SK-MEL-5 (cell line): ENCODE measurements at regions not wholly inside any gene's neighbourhood (a gene's known extent, or its start where the extent isn't known, plus 50 kb on each side); places are given as distances from the start of the nearest gene placed in this dataset.
A peak's percentile ranks its signal among the peaks of the same experiment; 100 is the strongest.

ENCODE experiments used
- DNase-seq: peaks from one replicate; pipeline ENCODE4 v3.0.0-alpha.2; 2016; ENCODE audit warnings: low read depth, low spot score
- in situ Hi-C: cut with HindIII; loops from 2 replicates; pipeline ENCODE4 v1.10.0; 2016; ENCODE audit warnings: low sequenced_read_pairs, high pct_unique_total_duplicates, low pct_unique_long_range_greater_than_20kb

DNA sequence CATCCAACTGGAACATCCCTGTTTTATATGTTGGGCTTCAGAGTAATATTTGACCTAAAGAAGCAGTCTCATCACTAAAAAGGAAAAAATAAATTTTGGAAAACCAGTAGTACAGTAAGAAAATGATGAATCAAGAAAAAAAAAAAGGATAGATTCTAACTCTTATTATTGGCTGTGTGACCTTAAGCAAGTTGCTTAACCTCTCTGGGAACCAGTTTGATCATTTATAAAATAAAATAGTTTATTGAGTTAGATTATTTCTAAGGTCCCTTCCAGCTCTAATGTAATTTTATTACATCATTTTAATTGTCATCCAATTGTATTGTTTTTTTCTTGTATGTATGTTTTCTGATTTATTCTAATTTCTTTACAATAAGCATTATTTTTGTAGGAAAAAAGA, 127.0 kb downstream of the PRELID2 start:
- DNase-seq: no peak
- in situ Hi-C loops: no loop called here

DNA sequence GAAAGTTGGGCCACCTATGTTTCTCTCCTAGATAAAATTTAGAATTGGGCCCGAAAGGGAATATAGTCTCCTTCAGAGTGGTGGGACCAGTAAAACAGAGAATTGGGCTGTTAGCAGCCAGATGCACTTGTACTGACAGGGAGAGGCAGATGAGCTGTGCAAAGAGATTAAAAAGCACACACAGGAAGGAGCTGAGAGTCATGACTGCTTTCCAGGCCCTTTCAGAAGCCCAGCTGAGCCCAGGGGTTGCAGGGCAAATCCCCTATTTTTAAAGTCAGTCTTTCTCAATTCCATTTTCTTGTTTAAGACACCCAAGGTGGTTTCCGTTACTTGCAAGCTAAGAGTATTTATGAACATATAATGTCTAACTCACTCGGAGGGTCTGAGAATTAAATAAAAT, 130.4 kb downstream of the PRELID2 start:
- in situ Hi-C loops: no loop called here
- DNase-seq: no peak

DNA sequence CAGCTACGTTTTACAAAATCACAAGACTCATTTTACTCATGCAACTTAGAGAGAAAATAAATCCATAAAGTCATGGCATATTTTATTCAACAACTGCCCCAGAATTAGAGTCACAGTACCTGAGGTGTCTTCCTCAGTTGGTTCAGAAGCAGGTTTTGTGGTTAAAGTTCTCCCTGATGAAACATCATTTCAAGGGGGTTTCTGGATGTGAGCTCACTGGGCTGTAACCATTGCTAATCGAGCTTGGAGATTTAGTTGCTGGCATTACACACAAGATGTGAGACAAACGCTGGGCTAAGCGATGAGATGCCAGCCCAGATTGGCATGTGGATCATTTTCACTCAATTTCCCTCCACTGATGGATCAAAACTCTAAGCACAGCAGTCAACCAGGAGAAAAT, 131.3 kb downstream of the PRELID2 start:
- in situ Hi-C loops: no loop called here
- DNase-seq: no peak

DNA sequence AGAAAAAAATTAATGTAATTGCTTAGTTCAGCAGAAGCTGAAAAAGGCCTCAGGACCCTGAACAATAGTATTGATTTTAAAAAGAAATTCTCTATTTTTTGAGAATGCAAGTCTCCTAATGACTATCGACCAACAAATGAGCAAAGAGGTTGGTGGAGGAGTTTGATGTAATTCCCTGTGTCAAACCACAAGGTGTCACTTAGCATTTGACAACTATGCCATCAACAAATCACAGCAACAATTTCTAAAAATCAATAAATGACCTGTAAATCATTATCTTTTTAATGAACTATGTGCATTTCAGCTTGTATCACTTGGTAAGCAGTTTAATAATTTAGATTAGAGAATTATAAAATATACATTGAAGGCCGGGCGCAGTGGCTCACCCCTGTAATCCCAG, 133.7 kb downstream of the PRELID2 start:
- in situ Hi-C loops: no loop called here
- DNase-seq: no peak

DNA sequence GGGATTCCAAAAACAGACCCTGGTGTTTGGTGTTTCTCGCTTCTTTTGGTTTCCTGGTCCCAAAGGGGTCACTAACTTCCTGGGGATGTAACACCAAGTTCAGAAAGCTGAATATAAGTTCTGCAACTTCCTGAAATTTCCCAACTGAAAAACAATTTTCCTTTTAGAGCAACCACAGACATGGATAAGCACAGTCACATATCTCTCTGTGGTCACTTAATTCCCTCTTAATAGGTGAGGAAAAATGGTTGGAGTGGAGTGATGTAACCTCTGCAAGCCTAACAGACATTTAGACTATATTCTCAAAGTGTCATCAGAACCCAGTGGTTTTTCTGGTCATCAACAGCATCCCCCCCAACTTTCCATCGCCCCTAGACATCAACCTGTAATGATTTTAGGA, 135.3 kb downstream of the PRELID2 start:
- in situ Hi-C loops: no loop called here
- DNase-seq: no peak

DNA sequence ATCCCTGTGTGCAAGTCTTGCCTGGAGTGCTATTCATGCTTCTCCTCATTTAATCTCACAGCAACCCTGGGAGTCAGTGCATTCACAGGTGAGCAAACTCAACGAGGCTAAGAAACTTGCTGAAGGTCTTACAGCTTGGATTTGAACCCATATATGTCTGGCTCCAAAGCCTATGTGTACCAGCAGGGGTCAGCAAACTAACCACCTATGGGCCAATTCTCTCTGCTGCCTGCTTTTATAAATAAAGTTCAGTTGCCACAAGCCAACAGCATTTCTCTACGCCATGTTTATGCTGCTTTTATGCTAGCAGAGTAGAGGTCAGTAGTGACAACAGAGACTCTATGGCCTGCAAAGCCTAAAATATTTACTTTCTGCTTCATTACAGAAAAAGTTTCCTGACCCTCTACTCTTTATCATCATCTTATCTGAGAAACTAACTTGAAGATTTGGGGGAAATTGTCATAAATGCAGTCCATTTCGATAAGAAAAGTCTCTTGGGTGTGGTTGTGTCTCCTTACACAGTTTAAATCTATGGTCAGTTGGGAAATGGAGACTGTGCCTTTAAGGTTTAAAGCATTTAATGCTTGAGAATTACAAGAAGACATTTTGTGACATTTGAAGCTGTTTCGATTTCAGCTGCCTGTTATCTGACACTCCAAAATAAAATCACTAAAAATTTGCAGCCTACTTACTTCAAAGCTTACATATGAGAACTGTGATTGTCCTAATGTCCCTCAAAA, 137.7 kb downstream of the PRELID2 start:
- in situ Hi-C loops: no loop called here
- peak; percentile 80 for DNase-seq

DNA sequence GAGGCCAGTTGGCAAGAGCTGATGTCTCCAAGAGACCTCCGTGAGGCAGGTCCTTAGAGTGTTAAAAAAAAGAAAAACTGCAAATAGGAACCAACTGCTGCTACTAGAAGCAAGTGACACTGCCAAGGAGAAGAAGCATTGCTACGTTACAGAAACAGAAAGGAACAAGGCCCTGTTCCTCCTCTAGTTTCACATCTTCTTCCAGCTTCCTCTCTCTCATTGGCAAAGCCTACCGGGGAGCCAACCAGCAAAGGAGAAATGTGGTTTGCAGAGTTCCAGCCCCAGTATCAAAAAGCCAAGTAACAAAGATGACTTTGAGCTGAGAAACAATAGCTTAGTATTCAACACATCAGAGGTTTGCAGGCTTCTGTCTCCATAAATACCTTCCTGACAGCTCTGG, 145.9 kb downstream of the PRELID2 start:
- DNase-seq: peak; percentile 73
- in situ Hi-C loops: no loop called here

DNA sequence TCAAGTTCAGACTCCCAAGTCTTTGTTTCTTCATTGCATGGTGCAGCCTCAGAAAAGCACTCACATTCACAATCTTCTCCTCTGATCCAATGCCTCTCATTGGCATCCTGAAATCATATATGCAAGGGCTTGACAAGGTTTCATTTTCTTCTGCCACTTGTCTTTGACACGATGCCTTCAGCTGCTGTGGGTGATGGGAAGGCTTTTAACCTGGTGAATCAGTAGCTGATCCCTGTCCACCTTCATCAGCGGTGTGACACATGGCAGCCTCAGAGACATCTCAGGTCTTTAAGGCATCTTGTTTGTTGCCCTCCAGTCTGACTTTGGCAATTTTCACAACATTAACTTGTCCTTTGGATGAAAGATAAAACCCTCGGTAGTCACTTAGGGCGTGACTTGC, 147.2 kb downstream of the PRELID2 start:
- in situ Hi-C loops: no loop called here
- no peak for DNase-seq

DNA sequence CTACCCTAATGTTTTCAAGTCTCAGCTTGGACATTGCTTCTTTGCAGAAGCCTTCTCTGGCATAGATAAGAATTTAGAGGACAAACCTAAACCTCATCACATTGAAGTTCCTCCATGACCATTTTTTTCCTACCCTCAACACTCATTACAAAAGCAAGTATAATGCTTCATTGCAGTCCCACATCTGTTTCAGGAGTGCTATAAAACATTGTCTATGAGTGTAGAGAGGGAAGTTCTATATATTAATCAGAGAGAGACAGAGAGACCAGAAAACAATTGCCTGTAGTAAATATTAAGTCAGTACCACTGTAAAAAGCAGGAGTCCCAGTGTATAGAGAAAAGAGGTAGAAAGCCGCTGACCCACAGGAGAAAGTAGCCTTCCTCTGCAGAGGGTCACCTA, 149.7 kb downstream of the PRELID2 start:
- no peak for DNase-seq
- in situ Hi-C loops: no loop called here

DNA sequence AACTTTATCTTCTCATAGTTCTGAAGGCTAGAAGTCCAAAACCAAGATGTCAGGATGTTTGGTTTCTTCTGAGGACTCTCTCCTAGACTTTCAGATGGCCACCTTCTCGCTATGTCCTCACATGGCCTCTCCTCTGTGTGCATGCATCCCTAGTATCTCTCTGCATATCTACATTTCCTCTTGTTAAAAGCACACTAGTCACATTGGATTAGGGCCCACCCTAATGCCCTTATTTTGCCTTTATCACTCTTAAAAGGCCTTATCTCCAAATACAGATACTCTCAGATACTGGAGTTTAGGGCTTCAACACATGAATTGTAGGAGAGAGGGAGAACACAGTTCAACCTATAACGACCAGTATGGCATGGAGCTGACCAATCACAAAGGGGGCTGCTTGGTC, 151.7 kb downstream of the PRELID2 start:
- in situ Hi-C loops: no loop called here
- no peak for DNase-seq

DNA sequence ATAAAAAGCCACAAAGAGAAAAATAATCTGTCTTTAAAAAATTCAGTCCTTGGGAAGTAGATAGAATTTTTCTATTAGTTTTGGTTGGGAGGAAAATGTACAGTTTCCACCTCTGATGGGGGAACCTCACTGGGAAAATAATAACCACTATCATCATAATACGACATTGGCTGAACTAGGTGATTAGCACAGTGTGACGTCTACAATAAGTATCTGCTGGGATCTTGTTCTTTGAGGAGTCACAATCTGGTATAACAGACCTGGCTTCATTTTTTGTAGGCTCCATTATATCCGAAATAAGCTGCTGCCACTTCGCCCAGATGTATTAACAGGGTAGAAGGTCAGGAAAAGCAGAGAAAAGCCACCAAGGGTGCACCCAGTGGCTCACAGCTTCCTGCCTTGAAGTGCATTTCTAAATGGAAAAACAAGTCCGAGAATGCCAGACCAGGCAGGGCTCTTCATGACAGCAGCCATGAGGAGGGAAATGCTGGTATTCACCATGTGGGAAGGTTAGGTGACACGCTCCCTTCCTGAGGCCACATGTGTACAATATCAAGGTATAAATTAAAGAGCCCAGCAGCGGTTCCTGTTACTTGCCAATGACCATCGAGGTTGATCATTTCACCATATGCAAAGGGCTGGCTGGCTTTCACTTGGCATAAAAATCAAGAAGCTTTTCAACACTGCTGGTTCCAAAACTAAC, 152.8 kb downstream of the PRELID2 start:
- DNase-seq: no peak
- in situ Hi-C loops: no loop called here

DNA sequence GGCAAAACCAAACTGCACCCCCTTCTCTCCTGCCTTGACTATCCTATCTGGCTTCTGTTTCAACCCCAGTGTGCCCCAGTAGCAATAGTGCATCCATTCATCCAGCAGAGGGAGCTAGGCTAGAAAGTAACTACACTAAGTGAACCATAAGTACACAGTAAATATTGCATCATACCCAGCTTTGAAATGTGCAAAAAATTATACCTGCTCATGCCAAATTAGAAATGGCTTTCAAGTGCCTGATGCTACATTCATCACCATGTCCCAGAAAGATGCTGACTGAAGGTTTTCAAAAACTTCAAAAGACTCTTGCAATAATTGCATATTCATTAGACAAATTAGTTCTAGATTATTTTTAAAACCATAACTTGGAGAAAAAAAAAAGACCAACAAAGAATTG, 153.5 kb downstream of the PRELID2 start:
- in situ Hi-C loops: no loop called here
- DNase-seq: peak; percentile 88

DNA sequence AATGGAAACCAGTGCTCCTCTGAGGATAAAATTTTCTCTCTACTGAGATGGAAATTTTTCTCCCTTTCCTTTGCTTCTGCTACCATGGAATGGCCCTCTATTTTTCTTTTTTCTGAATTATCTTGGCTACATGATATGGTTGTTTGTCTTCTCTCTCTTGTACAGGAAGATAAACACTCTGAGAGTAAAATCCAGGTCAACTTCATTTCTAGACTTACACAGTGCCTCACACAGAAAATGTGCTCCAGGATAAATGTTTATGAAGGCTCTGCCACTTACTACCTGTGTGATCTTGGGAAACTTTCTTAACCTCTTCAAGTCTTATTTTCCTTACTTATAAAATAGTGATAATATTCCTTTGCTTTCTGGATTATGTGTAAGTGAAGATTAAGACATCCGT, 153.9 kb downstream of the PRELID2 start:
- in situ Hi-C loops: no loop called here
- no peak for DNase-seq

DNA sequence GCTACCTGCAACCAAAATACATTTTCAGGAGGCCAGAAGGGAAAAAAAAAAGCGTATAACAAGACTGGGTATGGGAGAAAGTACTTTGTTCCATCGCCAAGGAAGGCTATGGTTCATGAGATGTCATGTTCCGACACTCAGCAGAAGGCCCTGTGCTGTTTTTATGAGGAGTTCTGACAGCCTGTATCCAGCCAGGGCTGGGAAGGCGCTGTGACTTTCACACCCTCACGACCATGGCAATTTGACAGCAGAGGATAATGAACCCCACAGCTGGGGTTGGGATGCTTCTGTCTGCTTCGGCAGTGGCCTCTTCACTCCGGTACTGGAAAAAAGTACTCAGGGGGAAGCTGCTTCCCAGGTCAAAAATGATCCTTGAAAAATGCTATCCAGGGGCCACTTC, 154.4 kb downstream of the PRELID2 start:
- no peak for DNase-seq
- in situ Hi-C loops: no loop called here

DNA sequence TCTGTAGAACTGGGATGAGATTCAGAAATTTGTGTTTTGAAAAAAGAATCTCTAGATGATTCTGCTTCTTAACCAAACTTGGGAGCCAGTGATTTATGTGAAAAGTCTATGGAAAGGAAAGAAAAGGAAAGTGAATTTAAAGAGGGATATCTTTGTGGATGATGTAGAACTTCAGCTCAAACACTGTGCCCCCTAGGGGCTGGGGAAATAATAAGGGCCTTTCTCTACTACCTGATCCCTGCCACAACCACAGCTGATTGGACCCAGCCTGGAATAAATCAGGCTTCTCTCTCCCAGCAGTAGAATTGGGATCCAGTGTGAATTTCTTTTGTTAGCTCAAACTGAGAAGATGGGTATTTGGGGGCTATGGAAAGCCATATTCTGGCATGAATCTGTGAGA, 155.0 kb downstream of the PRELID2 start:
- peak; percentile 49 for DNase-seq

DNA sequence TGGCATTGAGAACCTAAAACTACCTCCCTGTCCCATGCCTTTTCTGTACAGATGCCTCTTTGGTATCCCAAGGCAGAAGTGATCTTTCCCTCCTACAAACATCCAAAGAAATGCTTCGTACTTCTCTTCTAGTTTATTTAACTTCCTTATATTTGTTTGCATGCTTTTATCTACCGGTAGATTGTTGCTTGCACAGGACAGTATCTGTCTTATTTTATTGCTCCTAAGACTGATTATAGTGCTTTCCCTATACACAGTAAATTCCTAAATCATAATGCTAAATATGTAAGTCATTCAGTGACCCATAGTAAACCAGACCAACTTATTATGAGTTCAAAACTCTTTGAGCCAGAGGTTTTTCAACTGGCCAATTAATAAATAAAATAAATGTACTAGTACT, 156.9 kb downstream of the PRELID2 start:
- no peak for DNase-seq
- in situ Hi-C loops: no loop called here

More for the DNA sequence above, 155.0 kb downstream of the PRELID2 start:
- in situ Hi-C loops: no loop called here

DNA sequence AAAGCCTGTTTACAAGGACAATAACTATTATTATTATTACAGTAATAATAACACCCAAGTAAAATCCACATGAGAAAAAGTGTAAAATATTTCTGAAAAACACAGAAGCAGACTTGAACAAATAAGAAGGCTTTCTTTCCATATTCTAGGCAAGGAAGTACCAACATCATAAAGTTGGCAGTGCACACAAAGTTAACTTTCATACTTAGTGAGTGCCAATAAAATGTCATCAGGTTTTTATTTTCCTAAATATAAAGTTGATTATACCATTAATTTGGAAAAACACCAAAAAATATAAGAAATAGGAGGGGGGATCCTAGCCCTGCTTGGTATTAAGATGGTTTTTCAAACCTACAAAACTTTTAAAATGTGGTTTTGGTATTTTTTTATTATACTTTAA, 161.4 kb downstream of the PRELID2 start:
- no peak for DNase-seq
- in situ Hi-C loops: no loop called here

DNA sequence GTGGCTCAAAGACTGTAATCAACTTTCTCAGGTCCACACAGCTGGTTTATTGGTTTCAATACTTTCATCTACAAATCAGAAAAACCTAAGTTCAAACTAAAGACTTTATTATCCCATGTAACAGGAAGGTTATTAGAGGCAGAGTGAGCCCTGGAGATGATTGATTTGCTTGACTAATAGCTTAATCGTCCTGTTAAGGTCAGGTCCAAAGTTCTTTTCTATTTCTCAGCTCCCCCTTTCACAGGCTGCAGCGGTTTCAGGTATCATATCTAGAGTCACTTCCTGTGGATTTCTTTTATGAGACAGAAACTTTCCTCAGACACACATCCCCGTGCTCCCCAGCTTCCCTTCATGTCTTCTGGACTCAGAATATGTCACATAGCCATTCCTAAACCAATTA, 166.4 kb downstream of the PRELID2 start:
- DNase-seq: no peak
- in situ Hi-C loops: no loop called here

DNA sequence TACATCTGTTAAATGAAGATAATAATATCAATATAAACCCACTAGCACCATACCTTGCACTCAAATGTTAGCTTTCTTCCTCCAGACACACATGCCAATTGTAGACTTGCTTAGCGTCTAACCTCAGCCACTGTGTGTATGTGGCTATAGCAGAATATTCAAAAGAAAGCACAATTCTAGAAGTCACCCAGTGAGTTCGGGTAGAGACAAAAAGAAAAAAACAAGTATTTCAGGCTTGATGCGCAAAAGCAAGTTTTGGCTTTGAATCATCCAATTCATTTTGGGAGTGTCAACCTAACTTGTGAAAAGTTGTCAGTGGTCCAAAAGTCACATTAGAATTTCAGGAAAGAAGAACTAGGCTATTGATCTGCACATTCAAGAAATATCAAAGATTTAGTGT, 167.4 kb downstream of the PRELID2 start:
- in situ Hi-C loops: no loop called here
- no peak for DNase-seq
